ENCODE measurements at regions not wholly inside any gene's neighbourhood (a gene's known extent, or its start where the extent isn't known, plus 50 kb on each side); places are given as distances from the start of the nearest gene placed in this dataset.

GRCh38 chr11:134686460-134687061 is 274.5 kb upstream of the B3GAT1 start:
- Mint-ChIP-seq H3K27me3 (ENCODE audit: low read depth) (peaks cover 9% of the 10 kb centered on the region), H3K4me1 (ENCODE audit: low read depth) (peaks cover 4% of the 10 kb centered on the region), H3K9me3 (ENCODE audit: low read depth) (no peaks in the 10 kb centered on the region), H3K4me3 (ENCODE audit: unreplicated experiment) (no peak overlapping the region), H3K27ac (ENCODE audit: unreplicated experiment) (no peak overlapping the region), H3K36me3 (ENCODE audit: low read depth) (no peaks in the 10 kb centered on the region)
- no peak for DNase-seq (ENCODE audit: low spot score)
- TF ChIP-seq CTCF (IDR thresholded peaks at IDR 0.05), result no peak

GRCh38 chr11:134685793-134686380 is 273.8 kb upstream of the B3GAT1 start:
- Mint-ChIP-seq H3K27ac (ENCODE audit: unreplicated experiment) (no peak overlapping the region), H3K27me3 (ENCODE audit: low read depth) (peaks cover 9% of the 10 kb centered on the region), H3K36me3 (ENCODE audit: low read depth) (no peaks in the 10 kb centered on the region), H3K4me1 (ENCODE audit: low read depth) (peaks cover 4% of the 10 kb centered on the region), H3K4me3 (ENCODE audit: unreplicated experiment) (no peak overlapping the region), H3K9me3 (ENCODE audit: low read depth) (no peaks in the 10 kb centered on the region)
- TF ChIP-seq CTCF (IDR thresholded peaks at IDR 0.05), result no peak
- no peak for DNase-seq (ENCODE audit: low spot score)

- no peak overlapping the region for H3K27ac Mint-ChIP-seq (ENCODE audit: unreplicated experiment)
Observed at GRCh38 chr11:134684576-134684975, 272.5 kb upstream of the B3GAT1 start.

GRCh38 chr11:134683860-134684259 is 271.8 kb upstream of the B3GAT1 start:
- Mint-ChIP-seq H3K36me3 (ENCODE audit: low read depth) (no peaks in the 10 kb centered on the region), H3K27me3 (ENCODE audit: low read depth) (peaks cover 7% of the 10 kb centered on the region), H3K4me3 (ENCODE audit: unreplicated experiment) (no peak overlapping the region)

More at GRCh38 chr11:134684576-134684975, 272.5 kb upstream of the B3GAT1 start:
- no peak overlapping the region for H3K4me3 Mint-ChIP-seq (ENCODE audit: unreplicated experiment)
- TF ChIP-seq CTCF (IDR thresholded peaks at IDR 0.05), result no peak
- H3K36me3 Mint-ChIP-seq (ENCODE audit: low read depth), result no peaks in the 10 kb centered on the region
- H3K27me3 Mint-ChIP-seq (ENCODE audit: low read depth), result peaks cover 7% of the 10 kb centered on the region
- no peak for DNase-seq (ENCODE audit: low spot score)
- no peaks in the 10 kb centered on the region for H3K9me3 Mint-ChIP-seq (ENCODE audit: low read depth)
- H3K4me1 Mint-ChIP-seq (ENCODE audit: low read depth), result peaks cover 4% of the 10 kb centered on the region

GRCh38 chr11:134682577-134682976 is 270.5 kb upstream of the B3GAT1 start:
- Mint-ChIP-seq H3K4me3 (ENCODE audit: unreplicated experiment) (no peak overlapping the region), H3K27me3 (ENCODE audit: low read depth) (peaks cover 7% of the 10 kb centered on the region), H3K9me3 (ENCODE audit: low read depth) (no peaks in the 10 kb centered on the region), H3K27ac (ENCODE audit: unreplicated experiment) (no peak overlapping the region), H3K36me3 (ENCODE audit: low read depth) (no peaks in the 10 kb centered on the region), H3K4me1 (ENCODE audit: low read depth) (peaks cover 4% of the 10 kb centered on the region)
- TF ChIP-seq CTCF (IDR thresholded peaks at IDR 0.05), result no peak
- DNase-seq (ENCODE audit: low spot score), result no peak

More at GRCh38 chr11:134683860-134684259, 271.8 kb upstream of the B3GAT1 start:
- no peak for DNase-seq (ENCODE audit: low spot score)
- peaks cover 4% of the 10 kb centered on the region for H3K4me1 Mint-ChIP-seq (ENCODE audit: low read depth)
- no peaks in the 10 kb centered on the region for H3K9me3 Mint-ChIP-seq (ENCODE audit: low read depth)
- H3K27ac Mint-ChIP-seq (ENCODE audit: unreplicated experiment), result no peak overlapping the region
- TF ChIP-seq CTCF (IDR thresholded peaks at IDR 0.05), result no peak

Measured in chondrocyte (in vitro differentiated cells).